Non-pigmented ciliary epithelial cell (primary cell): ENCODE measurements at regions not wholly inside any gene's neighbourhood (a gene's known extent, or its start where the extent isn't known, plus 50 kb on each side); places are given as distances from the start of the nearest gene placed in this dataset.

Experiments
- DNase-seq: peaks from one replicate; pipeline ENCODE4 v3.0.0-alpha.2; 2010; ENCODE audit warnings: low read depth

DNA sequence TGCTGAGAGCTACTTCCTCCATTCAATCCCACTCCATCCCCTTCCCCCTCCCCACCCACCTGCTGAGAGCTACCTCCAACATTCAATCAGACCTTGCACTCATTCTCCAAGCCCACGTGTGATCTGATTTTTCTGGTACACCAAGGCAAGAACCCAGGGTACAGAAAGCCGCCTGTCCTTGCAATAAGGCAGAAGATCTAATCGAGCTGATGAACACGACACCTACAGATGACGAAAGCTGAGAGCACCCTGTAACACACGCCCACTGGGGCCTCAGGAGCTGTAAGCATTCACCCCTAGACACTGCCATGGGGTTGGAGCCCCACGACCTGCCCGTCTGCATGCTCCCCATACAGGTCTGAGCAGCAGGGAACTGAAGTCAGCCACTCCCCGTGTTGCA is 58.3 kb downstream of the TRIML1 start:
- no peak for DNase-seq

DNA sequence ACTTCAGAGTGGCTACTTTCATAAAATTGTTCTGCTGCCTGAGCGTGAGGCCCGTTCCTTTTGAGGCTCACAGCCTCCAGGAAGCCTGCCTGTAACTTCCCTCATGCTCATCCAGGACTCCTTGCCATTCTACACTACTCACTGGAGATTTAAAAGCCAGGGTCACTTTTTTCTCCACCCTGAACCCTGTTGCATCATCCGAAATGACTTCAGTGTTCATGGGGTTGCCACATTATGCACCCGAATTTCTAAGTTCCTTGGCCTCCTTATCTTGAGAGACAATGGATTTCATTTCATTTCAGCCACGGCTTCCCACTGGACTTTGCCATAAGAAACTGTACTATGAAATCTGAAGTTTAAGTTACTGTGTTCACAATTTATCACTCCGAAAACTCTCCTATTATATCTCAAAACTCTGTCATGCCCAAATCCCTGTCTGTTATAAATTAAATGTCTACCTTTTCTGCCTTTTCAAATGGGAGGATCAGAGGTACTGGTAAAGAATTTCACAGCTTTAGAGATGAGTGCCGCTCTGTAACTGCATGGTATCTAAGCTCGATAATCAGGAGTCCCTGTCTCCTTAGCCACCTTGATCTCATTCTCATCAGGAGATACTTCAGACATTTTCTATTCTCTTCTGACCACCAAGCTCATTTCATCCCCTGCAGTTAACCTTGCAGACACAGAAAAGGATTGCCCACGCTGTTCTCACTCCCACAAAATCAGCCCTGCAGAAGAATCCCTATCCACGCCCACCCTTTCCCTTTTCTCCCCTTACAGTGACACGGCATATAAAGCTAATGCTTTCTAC is 59.9 kb downstream of the TRIML1 start:
- no peak for DNase-seq

DNA sequence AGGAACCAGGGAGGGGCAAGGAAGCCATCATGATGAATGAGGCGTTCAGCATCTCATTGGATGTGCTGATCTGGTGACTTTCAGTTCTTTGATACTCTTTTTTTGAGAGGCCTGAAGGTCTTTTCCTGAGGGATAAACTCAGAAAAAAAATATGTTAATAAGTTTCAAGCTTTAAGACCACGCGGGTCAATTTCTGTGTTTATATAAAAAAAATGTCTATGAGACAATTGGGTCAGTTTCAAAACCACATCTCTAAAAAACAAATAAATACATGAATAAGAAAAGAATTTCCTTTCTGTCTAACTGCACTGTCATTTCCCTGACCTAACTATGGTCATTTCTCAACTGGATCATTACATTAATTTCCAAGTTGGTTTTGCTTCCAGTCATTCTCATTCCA is 62.6 kb downstream of the TRIML1 start:
- no peak for DNase-seq

DNA sequence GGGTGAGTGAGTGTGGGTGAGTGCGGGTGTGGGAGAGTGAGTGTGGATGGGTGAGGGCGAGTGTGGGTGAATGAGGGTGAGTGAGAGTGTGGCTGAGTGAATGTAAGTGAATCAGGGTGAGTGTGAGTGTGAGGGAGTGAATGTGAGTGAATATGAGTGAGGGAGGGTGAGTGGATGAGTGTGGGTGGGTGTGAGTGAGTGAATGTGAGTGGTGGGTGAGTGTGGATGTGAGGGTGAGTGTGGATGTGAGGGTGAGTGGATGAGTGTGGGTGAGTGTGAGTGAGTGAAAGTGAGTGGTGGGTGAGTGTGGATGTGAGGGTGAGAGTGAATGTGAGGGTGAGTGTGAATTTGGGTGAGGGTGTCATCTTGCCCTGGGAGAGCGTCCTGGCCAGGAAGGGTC is 67.5 kb downstream of the TRIML1 start:
- no peak for DNase-seq

GRCh38 chr4:188214861-188215260 is 75.6 kb downstream of the TRIML1 start:
- no peak for DNase-seq

DNA sequence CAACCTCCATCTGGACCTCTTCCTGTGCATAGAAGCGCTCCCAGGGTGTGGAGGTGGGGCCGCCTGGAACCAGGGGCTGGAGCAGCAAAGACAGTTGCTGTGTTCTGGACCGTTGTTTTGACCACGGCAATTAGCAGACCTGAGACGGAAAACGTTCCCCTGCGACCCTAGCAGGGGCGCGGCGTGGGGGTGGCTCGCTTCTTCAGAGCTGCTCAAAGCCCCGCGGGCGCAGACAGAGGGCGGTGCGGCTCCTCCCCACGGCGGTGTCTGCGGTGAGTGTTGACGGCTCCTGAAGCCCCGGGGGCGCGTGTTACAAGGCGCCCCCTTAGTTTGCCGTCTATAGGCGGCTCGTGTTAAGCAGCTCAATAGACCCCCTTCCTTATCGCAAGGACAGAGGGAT is 79.2 kb downstream of the TRIML1 start:
- DNase-seq, result no peak

- no peak for DNase-seq
Measured at GRCh38 chr4:188220006-188220405, 80.8 kb downstream of the TRIML1 start.

GRCh38 chr4:188221090-188221489 is 81.8 kb downstream of the TRIML1 start:
- DNase-seq, result no peak

- DNase-seq, result no peak
Measured at GRCh38 chr4:188228279-188228678, 89.0 kb downstream of the TRIML1 start.

- DNase-seq, result no peak
Measured at GRCh38 chr4:188232428-188232827, 93.2 kb downstream of the TRIML1 start.

- no peak for DNase-seq
Measured at GRCh38 chr4:188242041-188242440, 102.8 kb downstream of the TRIML1 start.

DNA sequence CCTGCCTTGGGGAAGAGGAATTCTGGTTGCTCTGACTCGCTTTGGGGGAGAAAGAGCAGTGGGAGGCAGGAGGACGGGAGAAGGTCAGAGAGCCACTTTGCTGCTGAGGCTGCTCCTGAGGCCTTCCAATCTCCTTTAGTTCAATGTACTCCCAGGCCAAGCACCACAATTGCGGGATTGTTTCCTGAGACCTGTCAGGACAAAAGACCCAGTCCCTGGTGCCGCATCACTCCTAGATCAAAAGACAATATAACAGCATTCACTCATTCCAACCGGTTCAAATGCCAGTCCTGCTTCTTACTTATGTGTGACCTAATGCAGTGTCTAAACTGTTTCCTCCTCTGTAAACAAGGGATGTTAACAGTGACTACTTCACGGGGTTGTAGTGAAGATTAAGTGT is 106.4 kb downstream of the TRIML1 start:
- DNase-seq, result no peak

DNA sequence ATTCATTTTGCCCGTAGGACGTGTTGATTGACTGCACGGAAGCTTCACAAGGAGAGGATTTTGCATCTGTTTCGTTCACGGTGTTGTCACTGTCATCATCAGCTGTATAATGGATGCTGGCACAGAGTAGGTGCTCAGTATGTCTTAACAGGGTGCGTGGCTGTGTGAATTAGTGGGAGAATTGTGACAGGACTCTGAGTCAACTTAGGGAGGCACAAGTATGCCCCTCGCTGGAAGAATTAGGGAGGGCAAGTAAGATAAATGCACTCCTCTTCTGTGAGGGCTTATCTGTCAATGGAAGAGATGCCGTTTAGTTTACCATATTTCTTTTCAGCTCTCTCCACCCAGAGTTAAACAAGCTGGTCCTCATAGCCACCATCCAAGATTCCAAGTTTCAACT is 107.2 kb downstream of the TRIML1 start:
- DNase-seq, result no peak

- DNase-seq, result no peak
Measured at GRCh38 chr4:188254211-188254610, 115.0 kb downstream of the TRIML1 start.

DNA sequence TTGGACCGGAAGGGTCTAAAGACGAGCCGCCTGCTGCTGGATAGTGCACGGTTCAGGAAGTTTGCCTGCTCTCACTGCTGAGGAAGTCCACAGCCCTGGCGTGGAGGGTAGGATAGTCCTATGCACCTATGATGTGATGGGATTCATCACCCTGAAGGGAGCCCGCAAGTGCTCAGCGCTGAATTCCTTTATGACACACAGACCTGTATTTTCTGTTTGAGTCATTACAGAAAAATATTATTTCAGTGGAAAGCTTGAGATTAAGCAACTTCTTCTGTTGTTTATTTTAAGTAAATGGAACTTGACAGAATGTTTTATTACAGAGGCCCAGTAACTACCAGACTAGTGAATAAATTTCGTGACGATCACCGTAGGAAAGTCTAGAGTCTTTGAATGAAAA is 123.2 kb downstream of the TRIML1 start:
- DNase-seq, result no peak

GRCh38 chr4:188263321-188263720 is 124.1 kb downstream of the TRIML1 start:
- DNase-seq, result no peak

DNA sequence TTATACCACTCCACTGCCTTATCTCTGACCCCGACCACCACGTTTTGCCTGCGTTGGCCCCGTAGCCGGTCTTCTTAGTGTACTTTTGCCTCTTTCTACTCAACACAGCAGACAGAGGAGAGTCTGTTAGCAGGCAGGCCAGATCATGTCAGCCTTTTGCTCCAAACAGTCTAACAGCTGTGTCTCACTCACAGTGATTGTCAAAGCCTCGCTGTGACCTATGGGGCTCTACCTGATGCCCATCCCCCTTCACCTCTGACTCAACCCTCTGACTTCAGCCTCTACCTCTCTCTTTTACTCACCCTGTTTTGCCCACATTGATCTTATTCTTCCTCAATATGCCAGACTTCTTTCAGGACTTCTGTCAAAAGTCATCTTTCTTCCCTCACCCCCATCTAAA is 127.1 kb downstream of the TRIML1 start:
- DNase-seq, result no peak

DNA sequence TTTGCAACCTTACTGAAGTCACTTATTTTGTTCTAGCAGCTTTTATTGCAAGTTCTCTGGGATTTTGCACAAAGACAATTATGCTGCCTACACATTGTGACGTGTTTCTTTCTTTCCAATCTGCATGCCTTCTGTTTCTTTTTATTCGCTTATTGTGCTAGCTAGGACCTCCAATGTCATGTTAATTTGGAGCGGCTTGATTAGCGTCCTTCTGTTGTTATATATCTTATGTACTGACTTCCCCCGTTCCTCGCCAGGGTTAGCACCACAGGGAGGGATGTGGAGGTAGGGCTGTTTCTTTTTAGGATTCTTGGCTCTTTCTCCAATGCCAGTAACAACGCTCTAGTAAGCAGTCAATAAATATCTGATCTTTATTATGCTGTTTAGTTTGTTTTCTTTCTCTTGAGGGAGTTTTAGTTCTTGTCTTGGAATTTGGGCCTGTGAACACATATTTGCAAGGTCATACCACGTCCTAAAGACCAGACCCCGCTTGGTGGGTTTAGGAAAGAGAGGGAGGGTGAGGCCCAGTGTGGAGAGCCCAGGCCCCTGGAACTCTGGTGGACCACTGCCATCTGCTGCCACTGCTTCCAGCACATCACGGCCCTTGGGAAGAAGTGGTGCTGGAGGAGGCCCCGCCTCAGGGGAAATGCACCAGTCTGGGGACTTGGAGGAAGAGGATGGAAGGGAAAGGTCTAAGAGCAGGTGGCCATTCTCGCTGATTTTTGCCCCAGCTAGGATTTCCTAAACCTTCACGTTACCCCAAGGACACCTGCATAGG is 129.1 kb downstream of the TRIML1 start:
- no peak for DNase-seq

GRCh38 chr4:188270273-188271069 is 131.2 kb downstream of the TRIML1 start:
- no peak for DNase-seq

DNA sequence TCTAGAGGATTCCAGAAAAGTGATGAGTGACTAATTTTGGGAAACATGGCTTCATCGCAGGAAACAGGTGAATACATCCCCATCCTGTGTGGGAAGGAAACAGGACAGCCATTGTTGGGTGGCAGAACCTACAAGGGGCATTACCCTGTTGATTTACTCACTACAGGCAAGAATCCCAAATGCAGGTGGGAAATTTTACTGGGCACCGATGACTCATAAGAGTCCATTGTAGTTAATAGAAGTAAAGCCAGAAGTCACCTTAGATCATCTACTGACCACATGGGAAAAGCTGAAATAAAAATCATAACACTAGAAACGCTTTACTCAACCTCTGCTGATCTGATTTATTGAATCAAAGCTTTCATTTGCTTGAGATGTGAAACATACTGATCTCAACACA is 136.4 kb downstream of the TRIML1 start:
- DNase-seq, result no peak

DNA sequence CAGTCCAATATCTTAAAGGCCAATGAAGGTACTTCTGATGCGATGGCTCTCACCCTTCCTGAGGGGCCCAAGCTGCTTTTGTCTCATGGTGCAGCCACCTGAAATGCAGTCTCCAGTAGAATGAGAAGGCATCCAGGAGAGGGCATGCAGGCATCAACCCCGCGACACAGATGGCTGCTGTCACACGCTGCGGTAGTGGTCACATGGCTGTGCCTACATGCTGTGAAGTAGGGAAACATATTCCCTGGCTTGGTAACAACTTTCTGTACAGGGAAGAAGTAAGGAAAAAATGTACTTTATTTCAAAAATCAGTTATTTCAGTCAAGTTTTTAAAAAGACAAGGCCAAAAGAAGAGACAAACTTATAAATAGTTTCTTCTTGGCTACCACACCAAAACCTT is 139.9 kb downstream of the TRIML1 start:
- DNase-seq, result no peak

GRCh38 chr4:188282471-188283232 is 143.4 kb downstream of the TRIML1 start:
- DNase-seq, result no peak
